Activated naive CD4-positive, alpha-beta T cell treated with anti-CD3 and anti-CD28 coated beads, Interleukin-2, amount 10 ng/mL, durations not matched to agents 7 days and 5 days (primary cell): ENCODE measurements at regions not wholly inside any gene's neighbourhood (a gene's known extent, or its start where the extent isn't known, plus 50 kb on each side); places are given as distances from the start of the nearest gene placed in this dataset.

ENCODE experiments used
- CTCF ChIA-PET: fragments of 350-600 bp; sonication (Branson Sonifier 250); formaldehyde crosslinking; loops from one replicate; lab custom pipeline; 2021; ENCODE audit warnings: antibody characterized with exemption; lab: Charles Lee
- DNase-seq: peaks from one replicate; pipeline ENCODE4 v3.0.0-alpha.2; 2020
- H3K27ac Mint-ChIP-seq: one replicate; pipeline ENCODE4 v1.8.0; 2021; ENCODE audit warnings: mild to moderate bottlenecking, moderate library complexity, mixed read lengths
- H3K27me3 Mint-ChIP-seq: one replicate; pipeline ENCODE4 v1.8.0; 2021; ENCODE audit warnings: mild to moderate bottlenecking, mixed read lengths
- H3K36me3 Mint-ChIP-seq: one replicate; pipeline ENCODE4 v1.8.0; 2021; ENCODE audit warnings: mixed read lengths
- H3K4me1 Mint-ChIP-seq: one replicate; pipeline ENCODE4 v1.8.0; 2021; ENCODE audit warnings: mixed read lengths
- H3K4me3 Mint-ChIP-seq: one replicate; pipeline ENCODE4 v1.8.0; 2021; ENCODE audit warnings: mild to moderate bottlenecking, moderate library complexity, mixed read lengths
- H3K9me3 Mint-ChIP-seq: one replicate; pipeline ENCODE4 v1.8.0; 2021; ENCODE audit warnings: mixed read lengths

- H3K27me3 Mint-ChIP-seq, result no peaks in the 10 kb centered on the region
- CTCF ChIA-PET, result no interaction called here
- no peak overlapping the region for H3K4me3 Mint-ChIP-seq
- DNase-seq, result no peak
- H3K9me3 Mint-ChIP-seq, result peaks cover 2% of the 10 kb centered on the region
- no peaks in the 10 kb centered on the region for H3K36me3 Mint-ChIP-seq
- H3K4me1 Mint-ChIP-seq, result peaks cover 2% of the 10 kb centered on the region
- H3K27ac Mint-ChIP-seq, result no peak overlapping the region
These were observed 139.2 kb downstream of the LINC00632 start for GRCh38 chrX:140848800-140849199.

GRCh38 chrX:140860718-140861117 lies 141.7 kb upstream of the SPANXB1 start:
- no peak overlapping the region for H3K4me3 Mint-ChIP-seq
- no peak overlapping the region for H3K27ac Mint-ChIP-seq
- CTCF ChIA-PET, result no interaction called here
- no peaks in the 10 kb centered on the region for H3K4me1 Mint-ChIP-seq
- no peaks in the 10 kb centered on the region for H3K27me3 Mint-ChIP-seq
- no peak for DNase-seq
- no peaks in the 10 kb centered on the region for H3K36me3 Mint-ChIP-seq
- H3K9me3 Mint-ChIP-seq, result no peaks in the 10 kb centered on the region

GRCh38 chrX:140866446-140866845 lies 135.9 kb upstream of the SPANXB1 start:
- Mint-ChIP-seq H3K27me3 (no peaks in the 10 kb centered on the region), H3K4me1 (no peaks in the 10 kb centered on the region), H3K36me3 (no peaks in the 10 kb centered on the region), H3K9me3 (no peaks in the 10 kb centered on the region), H3K4me3 (no peak overlapping the region), H3K27ac (no peak overlapping the region)
- no peak for DNase-seq
- CTCF ChIA-PET, result no interaction called here

- no peak for DNase-seq
- Mint-ChIP-seq H3K4me3 (no peak overlapping the region), H3K27me3 (no peaks in the 10 kb centered on the region), H3K27ac (no peak overlapping the region), H3K9me3 (no peaks in the 10 kb centered on the region), H3K4me1 (peaks cover 9% of the 10 kb centered on the region), H3K36me3 (no peaks in the 10 kb centered on the region)
- CTCF ChIA-PET, result no interaction called here
These were observed 89.8 kb upstream of the SPANXB1 start for GRCh38 chrX:140912606-140913005.

GRCh38 chrX:140913802-140914501 lies 88.4 kb upstream of the SPANXB1 start:
- CTCF ChIA-PET, result no interaction called here
- H3K27me3 Mint-ChIP-seq, result no peaks in the 10 kb centered on the region
- DNase-seq, result no peak
- H3K36me3 Mint-ChIP-seq, result no peaks in the 10 kb centered on the region
- no peak overlapping the region for H3K4me3 Mint-ChIP-seq
- H3K4me1 Mint-ChIP-seq, result peaks cover 20% of the 10 kb centered on the region
- no peak overlapping the region for H3K27ac Mint-ChIP-seq
- no peaks in the 10 kb centered on the region for H3K9me3 Mint-ChIP-seq

GRCh38 chrX:140916872-140917271 lies 85.5 kb upstream of the SPANXB1 start:
- Mint-ChIP-seq H3K9me3 (peaks cover 1% of the 10 kb centered on the region), H3K27me3 (no peaks in the 10 kb centered on the region), H3K36me3 (no peaks in the 10 kb centered on the region), H3K27ac (peak overlapping the region; percentile 83), H3K4me1 (peaks cover 20% of the 10 kb centered on the region), H3K4me3 (no peak overlapping the region)
- CTCF ChIA-PET, result interaction anchor here (0.8 to 3.3 kb wide), 4 partner anchors 97 to 361 kb away, joined by 3 to 16 read pairs (median 4); no protein-coding TSS in a partner anchor
- no peak for DNase-seq

- no peak for DNase-seq
- Mint-ChIP-seq H3K27ac (peak overlapping the region; percentile 83), H3K9me3 (peaks cover 1% of the 10 kb centered on the region), H3K4me3 (no peak overlapping the region), H3K36me3 (no peaks in the 10 kb centered on the region), H3K27me3 (no peaks in the 10 kb centered on the region), H3K4me1 (peaks cover 20% of the 10 kb centered on the region)
- CTCF ChIA-PET, result interaction anchor here (1.1 to 3.3 kb wide), 3 partner anchors 97 to 361 kb away, joined by 3 to 16 read pairs (median 4); no protein-coding TSS in a partner anchor
These were observed 84.9 kb upstream of the SPANXB1 start for GRCh38 chrX:140917354-140918115.

- no peaks in the 10 kb centered on the region for H3K27me3 Mint-ChIP-seq
- H3K36me3 Mint-ChIP-seq, result no peaks in the 10 kb centered on the region
- DNase-seq, result peak; percentile 45
- H3K27ac Mint-ChIP-seq, result no peak overlapping the region
- CTCF ChIA-PET, result interaction anchor here (3.3 kb wide), 1 partner anchor 360 kb away, joined by 16 read pairs; no protein-coding TSS in a partner anchor
- H3K4me3 Mint-ChIP-seq, result no peak overlapping the region
- peaks cover 20% of the 10 kb centered on the region for H3K4me1 Mint-ChIP-seq
- H3K9me3 Mint-ChIP-seq, result peaks cover 1% of the 10 kb centered on the region
These were observed 83.9 kb upstream of the SPANXB1 start for GRCh38 chrX:140918398-140919038.

- Mint-ChIP-seq H3K9me3 (peaks cover 1% of the 10 kb centered on the region), H3K27ac (no peak overlapping the region), H3K36me3 (no peaks in the 10 kb centered on the region), H3K4me1 (peaks cover 20% of the 10 kb centered on the region), H3K4me3 (no peak overlapping the region), H3K27me3 (no peaks in the 10 kb centered on the region)
- CTCF ChIA-PET, result no interaction called here
- DNase-seq, result no peak
These were observed 82.0 kb upstream of the SPANXB1 start for GRCh38 chrX:140920416-140920815.

- DNase-seq, result no peak
- H3K4me1 Mint-ChIP-seq, result peaks cover 6% of the 10 kb centered on the region
- H3K9me3 Mint-ChIP-seq, result peaks cover 1% of the 10 kb centered on the region
- H3K27me3 Mint-ChIP-seq, result no peaks in the 10 kb centered on the region
- no peaks in the 10 kb centered on the region for H3K36me3 Mint-ChIP-seq
- no peak overlapping the region for H3K27ac Mint-ChIP-seq
- no peak overlapping the region for H3K4me3 Mint-ChIP-seq
- CTCF ChIA-PET, result no interaction called here
These were observed 79.3 kb upstream of the SPANXB1 start for GRCh38 chrX:140923118-140923517.

- no peaks in the 10 kb centered on the region for H3K4me1 Mint-ChIP-seq
- no peaks in the 10 kb centered on the region for H3K36me3 Mint-ChIP-seq
- H3K9me3 Mint-ChIP-seq, result no peaks in the 10 kb centered on the region
- H3K4me3 Mint-ChIP-seq, result no peak overlapping the region
- H3K27me3 Mint-ChIP-seq, result no peaks in the 10 kb centered on the region
- DNase-seq, result no peak
- no peak overlapping the region for H3K27ac Mint-ChIP-seq
- CTCF ChIA-PET, result no interaction called here
These were observed 73.7 kb upstream of the SPANXB1 start for GRCh38 chrX:140928739-140929138.

GRCh38 chrX:140933016-140933415 lies 69.4 kb upstream of the SPANXB1 start:
- no peak overlapping the region for H3K4me3 Mint-ChIP-seq
- no peaks in the 10 kb centered on the region for H3K9me3 Mint-ChIP-seq
- no peaks in the 10 kb centered on the region for H3K36me3 Mint-ChIP-seq
- no peak for DNase-seq
- no peaks in the 10 kb centered on the region for H3K4me1 Mint-ChIP-seq
- no peaks in the 10 kb centered on the region for H3K27me3 Mint-ChIP-seq
- CTCF ChIA-PET, result no interaction called here
- no peak overlapping the region for H3K27ac Mint-ChIP-seq

- Mint-ChIP-seq H3K4me3 (no peak overlapping the region), H3K4me1 (no peaks in the 10 kb centered on the region), H3K27ac (no peak overlapping the region), H3K27me3 (no peaks in the 10 kb centered on the region), H3K36me3 (no peaks in the 10 kb centered on the region), H3K9me3 (no peaks in the 10 kb centered on the region)
- CTCF ChIA-PET, result no interaction called here
- no peak for DNase-seq
These were observed 68.3 kb upstream of the SPANXB1 start for GRCh38 chrX:140933874-140934655.

GRCh38 chrX:140943513-140943912 lies 58.9 kb upstream of the SPANXB1 start:
- CTCF ChIA-PET, result no interaction called here
- no peak for DNase-seq
- Mint-ChIP-seq H3K4me3 (no peak overlapping the region), H3K9me3 (no peaks in the 10 kb centered on the region), H3K27me3 (no peaks in the 10 kb centered on the region), H3K27ac (no peak overlapping the region), H3K36me3 (no peaks in the 10 kb centered on the region), H3K4me1 (no peaks in the 10 kb centered on the region)
